Kidney (tissue), 13 donors: ENCODE measurements at regions not wholly inside any gene's neighbourhood (a gene's known extent, or its start where the extent isn't known, plus 50 kb on each side); places are given as distances from the start of the nearest gene placed in this dataset.

Experiments
- DNase-seq, 5 donors: peaks; one replicate each; pipeline ENCODE4 v3.0.0-alpha.2; 2013 to 2020
- FAIRE-seq: peaks from 2 replicates; lab custom pipeline; 2012; peaks lifted over from hg19 to GRCh38; lab: Jason Lieb, UNC
- H3K27ac ChIP-seq, 2 donors: one replicate each; pipeline ENCODE4 v1.7.0; 2013; ENCODE audit warnings: low read depth in 2 of 2, low read length in 2 of 2, inconsistent platforms in 1 of 2
- H3K27me3 ChIP-seq: one replicate; pipeline ENCODE4 v1.7.1; 2013; ENCODE audit warnings: low read length, inconsistent platforms; ENCODE audit not compliant: control insufficient read depth, insufficient read depth
- H3K36me3 ChIP-seq, 3 donors: one replicate each; pipeline versions ENCODE4 v1.7.0 to v1.7.1; 2013; ENCODE audit warnings: low read length in 3 of 3, control low read depth in 1 of 3, inconsistent platforms in 1 of 3; ENCODE audit not compliant: insufficient read depth in 3 of 3, control insufficient read depth in 2 of 3
- H3K4me1 ChIP-seq, 3 donors: one replicate each; pipeline versions ENCODE4 v1.7.0 to v1.7.1; 2013; ENCODE audit warnings: low read length in 3 of 3, inconsistent platforms in 1 of 3, low read depth in 1 of 3; ENCODE audit not compliant: control insufficient read depth in 2 of 3, insufficient read depth in 2 of 3
- H3K4me3 ChIP-seq, 3 donors: one replicate each; pipeline versions ENCODE4 v1.7.0 to v1.8.1; 2013; ENCODE audit warnings: low read length in 3 of 3, control low read depth in 1 of 3, inconsistent platforms in 1 of 3
- H3K9ac ChIP-seq, 3 donors: one replicate each; pipeline versions ENCODE4 v1.7.0 to v1.7.1; 2013; ENCODE audit warnings: low read length in 3 of 3, control low read depth in 1 of 3, inconsistent platforms in 1 of 3
- H3K9me3 ChIP-seq, 3 donors: one replicate each; pipeline versions ENCODE4 v1.7.0 to v1.7.1; 2013; ENCODE audit warnings: low read length in 3 of 3, control low read depth in 1 of 3, inconsistent platforms in 1 of 3; ENCODE audit not compliant: control insufficient read depth in 2 of 3, insufficient read depth in 1 of 3
- intact Hi-C: fragments of 100-400 bp; cut with DNase I; formaldehyde crosslinking; loops from one replicate; pipeline ENCODE4 v1.11.1; 2022
- TF ChIP-seq, protein P1 (sequence below): IDR thresholded peaks from 3 replicates; pipeline ENCODE4 v1.5.1; 2012; ENCODE audit warnings: mild to moderate bottlenecking, moderate library complexity, borderline replicate concordance; ENCODE audit not compliant: insufficient read depth; ENCODE audit errors: extremely low read depth
- donor health status: control.
- donor health status: control.
- donor health status: control.
- donor health status: control.
- donor health status: control.
- donor health status: DM: yes; HTN: yes; CAD: no.
- donor health status: Normal renal cell carcinoma (clear cell type).

DNA sequence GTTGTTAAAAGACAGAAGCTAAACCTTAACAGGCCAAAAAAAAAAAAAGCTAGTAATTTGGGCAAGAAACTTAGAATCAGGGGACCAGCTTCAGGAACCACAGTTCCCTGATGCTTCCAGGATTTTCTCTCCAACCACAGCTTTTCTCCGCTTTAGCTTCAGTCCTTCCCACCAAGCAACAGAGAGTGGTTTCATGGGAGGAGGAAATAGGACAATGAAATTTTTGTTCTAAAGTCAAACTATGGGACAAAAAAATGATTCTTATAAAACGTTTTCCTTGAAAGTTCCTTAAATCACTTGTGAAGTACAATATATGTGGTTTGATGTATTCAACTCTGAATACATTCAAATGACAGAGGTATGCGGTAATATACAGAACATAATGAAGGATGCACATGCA, 71.0 kb upstream of the DHX15 start:
- no peaks in the 10 kb centered on the region for H3K27me3 ChIP-seq
- H3K4me1 ChIP-seq = peaks cover 0 to 6% (median 3%) of the 10 kb centered on the region in 3 donors
- H3K27ac ChIP-seq = no peak overlapping the region
- intact Hi-C loops = no loop called here
- no peak overlapping the region for H3K9ac ChIP-seq
- FAIRE-seq (no peak), DNase-seq (no peak)
- no peak overlapping the region for H3K4me3 ChIP-seq
- H3K36me3 ChIP-seq = no peaks in the 10 kb centered on the region
- H3K9me3 ChIP-seq = no peaks in the 10 kb centered on the region
- TF ChIP-seq, protein P1, sequence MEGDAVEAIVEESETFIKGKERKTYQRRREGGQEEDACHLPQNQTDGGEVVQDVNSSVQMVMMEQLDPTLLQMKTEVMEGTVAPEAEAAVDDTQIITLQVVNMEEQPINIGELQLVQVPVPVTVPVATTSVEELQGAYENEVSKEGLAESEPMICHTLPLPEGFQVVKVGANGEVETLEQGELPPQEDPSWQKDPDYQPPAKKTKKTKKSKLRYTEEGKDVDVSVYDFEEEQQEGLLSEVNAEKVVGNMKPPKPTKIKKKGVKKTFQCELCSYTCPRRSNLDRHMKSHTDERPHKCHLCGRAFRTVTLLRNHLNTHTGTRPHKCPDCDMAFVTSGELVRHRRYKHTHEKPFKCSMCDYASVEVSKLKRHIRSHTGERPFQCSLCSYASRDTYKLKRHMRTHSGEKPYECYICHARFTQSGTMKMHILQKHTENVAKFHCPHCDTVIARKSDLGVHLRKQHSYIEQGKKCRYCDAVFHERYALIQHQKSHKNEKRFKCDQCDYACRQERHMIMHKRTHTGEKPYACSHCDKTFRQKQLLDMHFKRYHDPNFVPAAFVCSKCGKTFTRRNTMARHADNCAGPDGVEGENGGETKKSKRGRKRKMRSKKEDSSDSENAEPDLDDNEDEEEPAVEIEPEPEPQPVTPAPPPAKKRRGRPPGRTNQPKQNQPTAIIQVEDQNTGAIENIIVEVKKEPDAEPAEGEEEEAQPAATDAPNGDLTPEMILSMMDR = no peak

DNA sequence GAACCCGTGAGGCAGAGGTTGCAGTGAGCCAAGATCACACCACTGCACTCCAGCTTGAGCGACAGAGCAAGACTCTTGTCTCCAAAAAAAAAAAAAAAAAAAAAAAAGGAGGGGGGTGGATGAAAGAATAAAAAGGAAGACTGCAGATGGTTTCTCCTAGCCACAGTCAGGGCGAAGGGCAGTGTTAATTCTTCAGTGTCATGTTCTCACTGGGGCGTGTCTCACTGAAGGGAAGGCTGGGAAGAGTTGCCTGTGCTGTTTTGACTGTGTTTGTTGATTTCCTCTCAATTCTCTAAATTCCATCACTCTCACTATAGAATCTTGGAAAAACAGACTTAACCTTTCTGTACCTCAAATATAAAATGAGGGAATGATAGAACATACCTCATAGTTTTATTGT, 71.6 kb upstream of the DHX15 start:
- no peak overlapping the region for H3K27ac ChIP-seq
- FAIRE-seq = no peak
- H3K9me3 ChIP-seq = no peaks in the 10 kb centered on the region
- no peaks in the 10 kb centered on the region for H3K27me3 ChIP-seq
- intact Hi-C loops = no loop called here
- DNase-seq = peak in 3 of 5 donors; percentile 40 to 78 (median 67)
- H3K4me1 ChIP-seq = peaks cover 0 to 6% (median 3%) of the 10 kb centered on the region in 3 donors
- H3K9ac ChIP-seq = no peak overlapping the region
- no peaks in the 10 kb centered on the region for H3K36me3 ChIP-seq
- H3K4me3 ChIP-seq = no peak overlapping the region
- TF ChIP-seq, protein P1 = no peak

DNA sequence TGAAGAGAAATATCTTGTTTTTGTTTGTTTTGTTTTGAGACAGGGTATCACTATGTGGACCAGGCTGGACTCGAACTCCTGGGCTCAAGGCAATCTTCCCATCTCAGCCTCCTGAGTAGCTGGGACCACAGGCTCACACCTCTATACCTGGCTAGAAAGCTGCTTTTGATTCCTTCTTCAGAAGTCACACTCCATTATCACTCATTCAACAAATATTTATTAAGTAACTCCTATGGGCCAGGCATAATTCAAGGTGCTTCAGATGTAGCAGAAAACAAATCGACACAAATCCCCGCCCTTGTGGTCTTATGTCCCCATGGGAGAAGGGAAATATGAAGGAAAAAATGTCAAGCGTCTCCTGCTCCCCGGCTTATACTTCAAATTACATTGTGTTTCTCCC, 72.6 kb upstream of the DHX15 start:
- TF ChIP-seq, protein P1 = no peak
- H3K27ac ChIP-seq = no peak overlapping the region
- no peaks in the 10 kb centered on the region for H3K9me3 ChIP-seq
- H3K36me3 ChIP-seq = no peaks in the 10 kb centered on the region
- H3K4me3 ChIP-seq = no peak overlapping the region
- H3K4me1 ChIP-seq = peaks cover 0 to 6% (median 3%) of the 10 kb centered on the region in 3 donors
- no peak overlapping the region for H3K9ac ChIP-seq
- no peaks in the 10 kb centered on the region for H3K27me3 ChIP-seq
- FAIRE-seq = no peak
- no peak for DNase-seq
- intact Hi-C loops = no loop called here
